Right lobe of liver (tissue), 6 donors: ENCODE measurements at regions not wholly inside any gene's neighbourhood (a gene's known extent, or its start where the extent isn't known, plus 50 kb on each side); places are given as distances from the start of the nearest gene placed in this dataset.

Source experiments
- ATAC-seq, 4 donors: fragments of 200-7000 bp; cut with Tn5 transposase; one replicate each; pipeline ENCODE4 v1.9.1; 2020; ENCODE audit warnings: mild to moderate bottlenecking in 4 of 4, moderate library complexity in 4 of 4
- DNase-seq, 3 donors: peaks; one replicate each; pipeline ENCODE4 v3.0.0-alpha.2; 2020
- H3K27ac ChIP-seq, 3 donors: fragments of 200-600 bp; one replicate each; pipeline ENCODE4 v1.8.0; 2022
- H3K27me3 ChIP-seq, 2 donors: fragments of 200-600 bp; one replicate each; pipeline ENCODE4 v1.8.0; 2022
- H3K36me3 ChIP-seq, 4 donors: fragments of 200-600 bp; sonication (generic) in 1 of 4; one replicate each; pipeline versions ENCODE4 v1.5.1 to v1.8.0; 2017 to 2022; ENCODE audit warnings: control low read depth in 1 of 4
- H3K4me1 ChIP-seq, 4 donors: fragments of 200-600 bp; sonication (generic) in 1 of 4; one replicate each; pipeline versions ENCODE4 v1.5.1 to v1.8.0; 2017 to 2022; ENCODE audit warnings: control low read depth in 1 of 4
- H3K4me3 ChIP-seq, 3 donors: fragments of 200-600 bp; one replicate each; pipeline ENCODE4 v1.8.0; 2022
- H3K9me3 ChIP-seq, 4 donors: fragments of 200-600 bp; sonication (generic) in 1 of 4; one replicate each; pipeline versions ENCODE4 v1.5.1 to v1.8.0; 2017 to 2022; ENCODE audit warnings: control low read depth in 1 of 4
- POLR2A ChIP-seq: fragments of 450-650 bp; IDR thresholded peaks from one replicate; pipeline ENCODE4 v1.6.1; 2017; ENCODE audit warnings: antibody characterized with exemption, mild to moderate bottlenecking
- WGBS: methylation state at CpG from one replicate; pipeline ENCODE4 v1.1.6; 2018; ENCODE audit warnings: low coverage, low lambda C conversion rate; ENCODE audit not compliant: insufficient coverage; ENCODE audit errors: missing lambda C conversion rate; 5-methylcytosine and 5-hydroxymethylcytosine counted together
- intact Hi-C, 2 donors: fragments of 100-400 bp; cut with DNase I; formaldehyde crosslinking; loops; one replicate each; pipeline versions ENCODE4 v1.11.2 to v1.14.1; 2022
- TF ChIP-seq, protein P1 (sequence below), 4 donors: fragments of 200-600 bp in 3 of 4; fragments of 450-650 bp in 1 of 4; IDR thresholded peaks; one replicate each; pipeline versions ENCODE4 v1.5.1 to v1.8.0; 2016 to 2022; ENCODE audit warnings: antibody characterized with exemption in 4 of 4, mild to moderate bottlenecking in 2 of 4
- donor health status: DM: no; HTN: yes; CAD: no.
- donor health status: DM: no; HTN: no; CAD: no.
- donor health status: DM: no; HTN: no; CAD: no.
- donor health status: DM: no; HTN: yes; CAD: no.
- donor health status: DM: no; HTN: yes; CAD: no.

GRCh38 chr6:97866616-97867015, 583.6 kb upstream of the MMS22L start:
- no peaks in the 10 kb centered on the region for H3K27me3 ChIP-seq
- H3K36me3 ChIP-seq: no peaks in the 10 kb centered on the region
- 43% methylated on average over 2 of the region's 2 CpGs for WGBS
- ATAC-seq (no peak), DNase-seq (no peak)
- H3K27ac ChIP-seq: no peak overlapping the region
- no peak for TF ChIP-seq POLR2A
- TF ChIP-seq, protein P1, sequence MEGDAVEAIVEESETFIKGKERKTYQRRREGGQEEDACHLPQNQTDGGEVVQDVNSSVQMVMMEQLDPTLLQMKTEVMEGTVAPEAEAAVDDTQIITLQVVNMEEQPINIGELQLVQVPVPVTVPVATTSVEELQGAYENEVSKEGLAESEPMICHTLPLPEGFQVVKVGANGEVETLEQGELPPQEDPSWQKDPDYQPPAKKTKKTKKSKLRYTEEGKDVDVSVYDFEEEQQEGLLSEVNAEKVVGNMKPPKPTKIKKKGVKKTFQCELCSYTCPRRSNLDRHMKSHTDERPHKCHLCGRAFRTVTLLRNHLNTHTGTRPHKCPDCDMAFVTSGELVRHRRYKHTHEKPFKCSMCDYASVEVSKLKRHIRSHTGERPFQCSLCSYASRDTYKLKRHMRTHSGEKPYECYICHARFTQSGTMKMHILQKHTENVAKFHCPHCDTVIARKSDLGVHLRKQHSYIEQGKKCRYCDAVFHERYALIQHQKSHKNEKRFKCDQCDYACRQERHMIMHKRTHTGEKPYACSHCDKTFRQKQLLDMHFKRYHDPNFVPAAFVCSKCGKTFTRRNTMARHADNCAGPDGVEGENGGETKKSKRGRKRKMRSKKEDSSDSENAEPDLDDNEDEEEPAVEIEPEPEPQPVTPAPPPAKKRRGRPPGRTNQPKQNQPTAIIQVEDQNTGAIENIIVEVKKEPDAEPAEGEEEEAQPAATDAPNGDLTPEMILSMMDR (IDR thresholded peaks at IDR 0.05): no peak
- no peaks in the 10 kb centered on the region for H3K9me3 ChIP-seq
- intact Hi-C loops: no loop called here
- no peaks in the 10 kb centered on the region for H3K4me1 ChIP-seq
- no peak overlapping the region for H3K4me3 ChIP-seq

GRCh38 chr6:97867177-97867576, 584.2 kb upstream of the MMS22L start:
- Histone ChIP-seq H3K9me3 (no peaks in the 10 kb centered on the region), H3K4me3 (no peak overlapping the region), H3K27me3 (no peaks in the 10 kb centered on the region), H3K27ac (no peak overlapping the region), H3K4me1 (no peaks in the 10 kb centered on the region), H3K36me3 (no peaks in the 10 kb centered on the region)
- ATAC-seq (no peak), DNase-seq (no peak)
- TF ChIP-seq, protein P1 (IDR thresholded peaks at IDR 0.05): no peak
- no peak for TF ChIP-seq POLR2A
- 39% methylated on average over 2 of the region's 2 CpGs for WGBS
- intact Hi-C loops: no loop called here

DNA sequence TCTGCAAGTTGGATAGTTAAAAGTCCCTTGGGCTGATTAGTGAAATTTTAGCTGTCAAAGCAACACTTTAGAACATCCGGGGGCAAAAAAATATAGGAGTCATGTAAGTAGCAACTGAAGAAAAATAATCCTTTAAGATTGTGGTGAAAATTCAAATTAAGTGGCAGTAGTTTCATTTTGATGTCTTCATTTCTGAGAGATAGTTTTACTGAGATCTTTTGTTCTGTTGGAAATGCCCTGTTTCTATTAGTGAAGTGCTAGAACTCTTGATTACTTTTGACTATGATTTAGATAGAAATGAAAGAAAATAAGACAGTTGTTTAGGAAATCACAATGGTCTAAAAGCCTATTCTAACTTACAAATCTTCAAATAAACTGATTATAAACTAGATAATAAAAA, 587.3 kb upstream of the MMS22L start:
- no peak overlapping the region for H3K4me3 ChIP-seq
- no peaks in the 10 kb centered on the region for H3K4me1 ChIP-seq
- whole genome bisulfite sequencing: 0% methylated on average over 1 of the region's 1 CpG
- no peak overlapping the region for H3K27ac ChIP-seq
- no peaks in the 10 kb centered on the region for H3K27me3 ChIP-seq
- ATAC-seq (no peak), DNase-seq (no peak)
- intact Hi-C loops: no loop called here
- H3K36me3 ChIP-seq: no peaks in the 10 kb centered on the region
- no peak for TF ChIP-seq POLR2A
- TF ChIP-seq, protein P1 (IDR thresholded peaks at IDR 0.05): no peak
- H3K9me3 ChIP-seq: no peaks in the 10 kb centered on the region

DNA sequence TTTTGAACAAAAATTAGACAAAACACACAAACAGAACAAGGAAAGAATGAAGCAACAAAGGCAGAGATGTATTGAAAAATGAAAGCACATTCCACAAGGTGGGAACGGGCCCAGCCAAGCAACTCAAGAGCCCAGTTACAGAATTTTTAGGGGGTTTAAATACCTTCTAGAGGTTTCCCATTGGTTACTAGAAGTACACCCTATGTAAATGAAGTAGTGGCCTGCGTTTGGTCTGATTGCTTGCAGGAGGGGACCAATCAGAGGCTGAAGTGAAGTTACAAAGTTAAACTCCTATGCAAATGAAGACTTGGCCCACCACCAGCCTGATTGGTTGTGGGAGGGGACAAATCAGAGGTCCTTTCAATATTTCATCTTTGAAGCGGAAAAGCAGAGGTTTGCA, 593.7 kb upstream of the MMS22L start:
- Histone ChIP-seq H3K9me3 (no peaks in the 10 kb centered on the region), H3K36me3 (no peaks in the 10 kb centered on the region), H3K27ac (no peak overlapping the region), H3K27me3 (no peaks in the 10 kb centered on the region), H3K4me3 (no peak overlapping the region), H3K4me1 (no peaks in the 10 kb centered on the region)
- no peak for TF ChIP-seq POLR2A
- TF ChIP-seq, protein P1 (IDR thresholded peaks at IDR 0.05): no peak
- ATAC-seq: no peak
- intact Hi-C loops: no loop called here
- 52% methylated on average over 3 of the region's 3 CpGs for WGBS
- no peak for DNase-seq

GRCh38 chr6:97882755-97883154, 599.7 kb upstream of the MMS22L start:
- WGBS: 51% methylated on average over 3 of the region's 3 CpGs

More at GRCh38 chr6:97882755-97883154, 599.7 kb upstream of the MMS22L start:
- DNase-seq (no peak), ATAC-seq (no peak)
- intact Hi-C loops: no loop called here
- no peaks in the 10 kb centered on the region for H3K4me1 ChIP-seq
- TF ChIP-seq, protein P1 (IDR thresholded peaks at IDR 0.05): no peak
- TF ChIP-seq POLR2A: no peak
- no peaks in the 10 kb centered on the region for H3K36me3 ChIP-seq
- no peak overlapping the region for H3K4me3 ChIP-seq
- H3K27me3 ChIP-seq: no peaks in the 10 kb centered on the region
- H3K9me3 ChIP-seq: no peaks in the 10 kb centered on the region
- H3K27ac ChIP-seq: no peak overlapping the region
